HepG2 (cell line): ENCODE measurements at regions not wholly inside any gene's neighbourhood (a gene's known extent, or its start where the extent isn't known, plus 50 kb on each side); places are given as distances from the start of the nearest gene placed in this dataset.

Experiments used
- ATAC-seq: fragments of 200-7000 bp; cut with Tn5 transposase; 3 replicates; pipeline ENCODE4 v1.9.1; 2020; ENCODE audit warnings: mild to moderate bottlenecking, moderate library complexity
- BruUV-seq: library from RNA; stranded (reverse); fragments of 400-500 nt; replicated peaks from 2 replicates; lab custom pipeline; 2021; lab: Mats Ljungman, UMichigan
- CTCF ChIA-PET: fragments of 300-600 bp; formaldehyde crosslinking; extraction: SDS; loops from one replicate; lab custom pipeline; 2021; ENCODE audit warnings: low total read pairs, inconsistent platforms, low intra/inter-chr PET ratio; lab: Yijun Ruan, JAX
- POLR2A ChIA-PET: fragments of 350-600 bp; sonication (Branson Sonifier 250); formaldehyde crosslinking; loops from one replicate; lab custom pipeline; 2020; ENCODE audit warnings: antibody characterized with exemption, inconsistent platforms; lab: Yijun Ruan, JAX
- DNase-seq: peaks from one replicate; pipeline ENCODE4 v3.0.0-alpha.2; 2015; ENCODE audit warnings: low spot score
- FAIRE-seq: peaks from 3 replicates; lab custom pipeline; 2011; peaks lifted over from hg19 to GRCh38; lab: Jason Lieb, UNC
- H2AFZ ChIP-seq: one replicate; pipeline ENCODE4 v1.6.1; 2011; ENCODE audit warnings: low read length, inconsistent platforms
- H3K27ac ChIP-seq: fragments of 300-600 bp; 3 replicates; pipeline ENCODE4 v1.8.0; 2011; ENCODE audit warnings: mixed run types, mild to moderate bottlenecking, mixed read lengths, low read length, inconsistent platforms; ENCODE audit not compliant: insufficient read depth; ENCODE audit errors: extremely low read length
- H3K27me3 ChIP-seq, 2 experiments: fragments of 200-600 bp in 1 of 2; 2 replicates in 1 of 2; 3 replicates in 1 of 2; pipeline versions ENCODE4 v1.6.0 to v1.8.0; 2011; ENCODE audit warnings: low read length in 2 of 2, mild to moderate bottlenecking in 2 of 2, moderate library complexity in 2 of 2, inconsistent platforms in 1 of 2; ENCODE audit not compliant: insufficient read depth in 2 of 2, control insufficient read depth in 1 of 2
- H3K36me3 ChIP-seq, 2 experiments: fragments of 200-600 bp in 1 of 2; replicated peaks in 1 of 2; 2 replicates in 1 of 2; 3 replicates in 1 of 2; pipeline versions ENCODE4 v1.5.1 to v1.8.0; 2011; ENCODE audit warnings: low read length in 2 of 2, inconsistent platforms in 1 of 2; ENCODE audit not compliant: insufficient read depth in 2 of 2, control insufficient read depth in 1 of 2
- H3K4me1 ChIP-seq: 2 replicates; pipeline ENCODE4 v1.5.1; 2012; ENCODE audit warnings: low read length, inconsistent platforms; ENCODE audit not compliant: insufficient read depth
- H3K4me2 ChIP-seq: 2 replicates; pipeline ENCODE4 v1.6.0; 2011; ENCODE audit warnings: low read depth, low read length, inconsistent platforms
- H3K4me3 ChIP-seq, 3 experiments: fragments of 200-600 bp in 1 of 3; sonication (generic), shearing (Covaris generic) in 1 of 3; replicated peaks in 1 of 3; 2 replicates each; pipeline ENCODE4 v1.5.1; 2011 to 2016; ENCODE audit warnings: low read length in 3 of 3, inconsistent platforms in 2 of 3, low read depth in 2 of 3, mild to moderate bottlenecking in 2 of 3, control low read depth in 1 of 3, mixed read lengths in 1 of 3; ENCODE audit not compliant: insufficient read depth in 1 of 3
- H3K79me2 ChIP-seq: one replicate; pipeline ENCODE4 v1.6.1; 2011; ENCODE audit warnings: low read length, inconsistent platforms; ENCODE audit not compliant: insufficient read depth
- H3K9ac ChIP-seq: 2 replicates; pipeline ENCODE4 v1.6.0; 2011; ENCODE audit warnings: mild to moderate bottlenecking, low read depth, low read length, inconsistent platforms; ENCODE audit not compliant: insufficient read depth
- H3K9me3 ChIP-seq: 2 replicates; pipeline ENCODE4 v1.5.1; 2012; ENCODE audit warnings: mild to moderate bottlenecking, low read length
- H4K20me1 ChIP-seq: 2 replicates; pipeline ENCODE4 v1.6.0; 2011; ENCODE audit warnings: inconsistent platforms, mild to moderate bottlenecking, low read length, moderate library complexity; ENCODE audit not compliant: insufficient read depth
- BCL3 ChIP-seq: sonication (generic); formaldehyde crosslinking; IDR thresholded peaks from 2 replicates; pipeline ENCODE4 v1.5.1; 2020; ENCODE audit warnings: mild to moderate bottlenecking, missing genetic modification reagents, moderate library complexity
- HBP1 ChIP-seq: IDR thresholded peaks from 2 replicates; pipeline ENCODE4 v1.6.1; 2016; ENCODE audit warnings: low read depth, control low read depth
- HNRNPL ChIP-seq: fragments of 200-400 bp; formaldehyde crosslinking; IDR thresholded peaks from 2 replicates; pipeline ENCODE4 v1.6.1; 2017; ENCODE audit warnings: mild to moderate bottlenecking, low read depth, low read length
- KLF9 ChIP-seq: IDR thresholded peaks from 2 replicates; pipeline ENCODE4 v1.6.1; 2016; ENCODE audit warnings: low read depth
- NPAS2 ChIP-seq: sonication (generic); formaldehyde crosslinking; IDR thresholded peaks from 2 replicates; pipeline ENCODE4 v1.8.0; 2022; ENCODE audit warnings: mild to moderate bottlenecking, missing genetic modification reagents, borderline replicate concordance
- PAXIP1 ChIP-seq: sonication (generic); formaldehyde crosslinking; conservative IDR thresholded peaks from 2 replicates; pipeline ENCODE4 v1.4.0; 2020; ENCODE audit warnings: mild to moderate bottlenecking, missing genetic modification reagents, moderate library complexity
- PHF20 ChIP-seq: sonication (generic); formaldehyde crosslinking; IDR thresholded peaks from 2 replicates; pipeline ENCODE4 v1.5.0; 2020; ENCODE audit warnings: mild to moderate bottlenecking, missing genetic modification reagents
- SIN3A ChIP-seq: IDR thresholded peaks from 2 replicates; pipeline ENCODE4 v1.6.1; 2011; ENCODE audit warnings: low read depth, mild to moderate bottlenecking, control low read depth, low read length, borderline replicate concordance
- SMARCE1 ChIP-seq: fragments of 450-650 bp; IDR thresholded peaks from 2 replicates; pipeline ENCODE4 v1.6.1; 2017; ENCODE audit warnings: borderline replicate concordance
- TBX2 ChIP-seq: sonication (generic); formaldehyde crosslinking; IDR thresholded peaks from 2 replicates; pipeline ENCODE4 v1.5.0; 2020; ENCODE audit warnings: missing genetic modification reagents, mild to moderate bottlenecking, borderline replicate concordance
- ZNF10 ChIP-seq: sonication (generic); formaldehyde crosslinking; IDR thresholded peaks from 2 replicates; pipeline ENCODE4 v1.4.0; 2020; ENCODE audit warnings: mild to moderate bottlenecking, low read depth, missing genetic modification reagents, borderline replicate concordance
- ZNF703 ChIP-seq: sonication (generic); formaldehyde crosslinking; IDR thresholded peaks from 2 replicates; pipeline ENCODE4 v1.5.1; 2020; ENCODE audit warnings: missing genetic modification reagents, mild to moderate bottlenecking, moderate library complexity, borderline replicate concordance
- ZNF841 ChIP-seq: sonication (generic); formaldehyde crosslinking; IDR thresholded peaks from 2 replicates; pipeline ENCODE4 v1.8.1; 2023; ENCODE audit warnings: missing genetic modification reagents, borderline replicate concordance
- WGBS: methylation state at CpG from one replicate; pipeline ENCODE4 v1.1.6; 2017; ENCODE audit warnings: low lambda C conversion rate; 5-methylcytosine and 5-hydroxymethylcytosine counted together
- in situ Hi-C: cut with HindIII; loops from 2 replicates; pipeline ENCODE4 v1.10.0; 2017; ENCODE audit warnings: low pct_unique_long_range_greater_than_20kb; ENCODE audit not compliant: extremely low pct_ligation_motif_present
- intact Hi-C: fragments of 100-400 bp; cut with micrococcal nuclease; formaldehyde crosslinking; loops from one replicate; pipeline ENCODE4 v1.10.0; 2022; ENCODE audit not compliant: unreplicated experiment

- DNase-seq (no peak), ATAC-seq (no peak), FAIRE-seq (no peak)
- no TSS peak for BruUV-seq
- Histone ChIP-seq H3K9ac (no peak overlapping the region), H3K27ac (no peak overlapping the region), H3K27me3 (no peaks in the 10 kb centered on the region), H3K4me1 (no peaks in the 10 kb centered on the region), H4K20me1 (no peaks in the 10 kb centered on the region), H3K36me3 (no peaks in the 10 kb centered on the region), H3K9me3 (peaks cover 72% of the 10 kb centered on the region), H3K4me3 (no peak overlapping the region), H2AFZ (no peak overlapping the region), H3K4me2 (no peak overlapping the region), H3K79me2 (no peaks in the 10 kb centered on the region)
- 25% methylated on average over 4 of the region's 4 CpGs for WGBS
- intact Hi-C loops (no loop called here), in situ Hi-C loops (no loop called here)
- CTCF ChIA-PET = no interaction called here
- POLR2A ChIA-PET = no interaction called here
- no peak for TF ChIP-seq PAXIP1 (CRISPR knock-in tag)
- TF ChIP-seq PHF20 (CRISPR knock-in tag) = no peak
- TF ChIP-seq KLF9 (CRISPR knock-in tag) = no peak
- no peak for TF ChIP-seq HNRNPL
- TF ChIP-seq HBP1 (CRISPR knock-in tag) = no peak
- no peak for TF ChIP-seq BCL3
- TF ChIP-seq SIN3A = no peak
- TF ChIP-seq ZNF703 (CRISPR knock-in tag) = no peak
- TF ChIP-seq NPAS2 (CRISPR knock-in tag) = no peak
- TF ChIP-seq TBX2 = no peak
- no peak for TF ChIP-seq ZNF841 (CRISPR knock-in tag)
- TF ChIP-seq SMARCE1 = no peak
- no peak for TF ChIP-seq ZNF10
Measured at GRCh38 chr7:52959878-52960660, 75.4 kb upstream of the POM121L12 start.
